ENCODE measurements at regions not wholly inside any gene's neighbourhood (a gene's known extent, or its start where the extent isn't known, plus 50 kb on each side); places are given as distances from the start of the nearest gene placed in this dataset.
"Not testable (repeated sequence)": the region's sequence is repeated elsewhere in the genome, so short reads cannot be mapped to it uniquely, and the experiment has no call there.

GRCh38 chr18:78492064-78492812 lies 487.4 kb upstream of the SALL3 start:
- DNase-seq, result no peak

GRCh38 chr18:78492813-78493371 lies 486.7 kb upstream of the SALL3 start:
- no peak for DNase-seq

GRCh38 chr18:78493490-78493889 lies 486.1 kb upstream of the SALL3 start:
- not testable (repeated sequence) for DNase-seq

GRCh38 chr18:78494204-78495085 lies 485.2 kb upstream of the SALL3 start:
- no peak for DNase-seq

- no peak for DNase-seq
Observed at GRCh38 chr18:78495550-78495949, 484.1 kb upstream of the SALL3 start.

GRCh38 chr18:78496079-78496478 lies 483.5 kb upstream of the SALL3 start:
- no peak for DNase-seq

GRCh38 chr18:78497641-78498040 lies 482.0 kb upstream of the SALL3 start:
- no peak for DNase-seq

GRCh38 chr18:78499586-78499985 lies 480.0 kb upstream of the SALL3 start:
- no peak for DNase-seq

- DNase-seq, result no peak
Observed at GRCh38 chr18:78501251-78501650, 478.4 kb upstream of the SALL3 start.

- no peak for DNase-seq
Observed at GRCh38 chr18:78503129-78503528, 476.5 kb upstream of the SALL3 start.

GRCh38 chr18:78505851-78506461 lies 473.7 kb upstream of the SALL3 start:
- no peak for DNase-seq

- DNase-seq, result no peak
Observed at GRCh38 chr18:78507217-78507616, 472.4 kb upstream of the SALL3 start.

- DNase-seq, result not testable (repeated sequence)
Observed at GRCh38 chr18:78508228-78508824, 471.3 kb upstream of the SALL3 start.

- no peak for DNase-seq
Observed at GRCh38 chr18:78510091-78510490, 469.5 kb upstream of the SALL3 start.

GRCh38 chr18:78510636-78511035 lies 469.0 kb upstream of the SALL3 start:
- DNase-seq, result no peak

- no peak for DNase-seq
Observed at GRCh38 chr18:78511666-78512601, 467.7 kb upstream of the SALL3 start.

- DNase-seq, result no peak
Observed at GRCh38 chr18:78514910-78515670, 464.5 kb upstream of the SALL3 start.

- no peak for DNase-seq
Observed at GRCh38 chr18:78517328-78517727, 462.3 kb upstream of the SALL3 start.

GRCh38 chr18:78517973-78518372 lies 461.6 kb upstream of the SALL3 start:
- DNase-seq, result no peak

GRCh38 chr18:78518805-78519204 lies 460.8 kb upstream of the SALL3 start:
- no peak for DNase-seq
